Heart right ventricle (tissue), 16 donors: ENCODE measurements at regions not wholly inside any gene's neighbourhood (a gene's known extent, or its start where the extent isn't known, plus 50 kb on each side); places are given as distances from the start of the nearest gene placed in this dataset.

ENCODE experiments used
- ATAC-seq, 8 donors: fragments of 200-7000 bp; cut with Tn5 transposase; one replicate each; pipeline ENCODE4 v1.9.1; 2020; ENCODE audit warnings: mild to moderate bottlenecking in 8 of 8, moderate library complexity in 8 of 8, moderate number of reproducible peaks in 1 of 8
- DNase-seq, 2 donors: peaks; one replicate each; pipeline ENCODE4 v3.0.0-alpha.2; 2020
- H3K27ac ChIP-seq, 10 donors: fragments of 200-600 bp; sonication (generic) in 2 of 10; one replicate each; pipeline versions ENCODE4 v1.5.0 to v1.8.0; 2020 to 2022; ENCODE audit warnings: mild to moderate bottlenecking in 3 of 10
- H3K27me3 ChIP-seq, 7 donors: fragments of 200-600 bp; one replicate each; pipeline ENCODE4 v1.8.0; 2021 to 2022; ENCODE audit warnings: mild to moderate bottlenecking in 2 of 7
- H3K36me3 ChIP-seq, 9 donors: fragments of 200-600 bp; sonication (generic) in 1 of 9; one replicate each; pipeline versions ENCODE4 v1.5.0 to v1.8.0; 2020 to 2022; ENCODE audit warnings: mild to moderate bottlenecking in 2 of 9
- H3K4me1 ChIP-seq, 9 donors: fragments of 200-600 bp; sonication (generic) in 1 of 9; one replicate each; pipeline versions ENCODE4 v1.5.0 to v1.8.0; 2020 to 2022; ENCODE audit warnings: mild to moderate bottlenecking in 4 of 9
- H3K4me3 ChIP-seq, 10 donors: fragments of 200-600 bp; sonication (generic) in 2 of 10; one replicate each; pipeline versions ENCODE4 v1.5.0 to v1.8.0; 2020 to 2022; ENCODE audit warnings: mild to moderate bottlenecking in 7 of 10, moderate library complexity in 2 of 10
- H3K9me3 ChIP-seq, 11 donors: fragments of 200-600 bp in 10 of 11; sonication (generic) in 2 of 11; one replicate each; pipeline versions ENCODE4 v1.5.0 to v1.8.0; 2013 to 2022; ENCODE audit warnings: mild to moderate bottlenecking in 2 of 11, control low read depth in 1 of 11, moderate library complexity in 1 of 11
- CTCF ChIP-seq, 9 donors: fragments of 200-600 bp; sonication (generic) in 2 of 9; IDR thresholded peaks; one replicate each; pipeline versions ENCODE4 v1.5.0 to v1.8.0; 2021 to 2022; ENCODE audit warnings: antibody characterized with exemption in 9 of 9, mild to moderate bottlenecking in 5 of 9, moderate library complexity in 1 of 9
- WGBS, 2 donors: extraction: QIAGEN DNeasy Blood & Tissue Kit; methylation state at CpG; one replicate each; pipeline ENCODE4 v1.1.7; 2013; ENCODE audit warnings: inconsistent platforms in 1 of 2; 5-methylcytosine and 5-hydroxymethylcytosine counted together
- intact Hi-C, 10 donors: fragments of 100-400 bp; cut with DNase I; formaldehyde crosslinking; loops; one replicate each; pipeline versions ENCODE4 v1.11.1 to v1.14.2; 2022
- donor health status: Arrhythmogenic right ventricular cardiomyopathy.
- donor health status: ischemic (EF 13 %, LVEDD 7.1; RV severe dilation, severe dysfunction).
- donor health status: healthy with polysubstance abuse.
- donor health status: DM: no; HTN: yes; CAD: no.
- donor health status: DM: no; HTN: no; CAD: no.
- donor health status: ischemic (EF 25% LVEDD 6.9; RV normal size, moderate dysfunction).
- donor health status: ischemic (EF 25% LVEDD 5.7; RV mildly dilated, moderate dysfunction).
- donor health status: healthy.
- donor health status: DM: yes; HTN: yes; CAD: no.
- donor health status: Ischemic cardiomyopathy.
- donor health status: ischemic (EF 35%, LVEDD 5.7; RV mildly dilated, moderate dysfunction).
- donor health status: nonischemic (EF 11% LVEDD 7.7; RV severe dilation, severe dysfunction).
- donor health status: DM: yes; HTN: yes; CAD: no.
- donor health status: PGD.
- donor health status: ischemic (EF 29% LVEDD 5.4; RV normal size, mild dysfunction).
- donor health status: nonischemic (EF 23%, LVEDD 6.1; RV moderate dilation, normal function).

GRCh38 chr7:138382862-138383565, 77.0 kb upstream of the TRIM24 start:
- Histone ChIP-seq H3K27me3 (no peaks in the 10 kb centered on the region), H3K36me3 (no peaks in the 10 kb centered on the region), H3K9me3 (peaks cover 0 to 5% (median 0%) of the 10 kb centered on the region in 11 donors), H3K27ac (no peak overlapping the region), H3K4me1 (no peaks in the 10 kb centered on the region), H3K4me3 (no peak overlapping the region)
- intact Hi-C loops: no loop called here
- no peak for DNase-seq
- TF ChIP-seq CTCF (IDR thresholded peaks at IDR 0.05): no peak
- WGBS, 2 donors: 93% methylated on average over 2 of the region's 2 CpGs
- ATAC-seq: no peak

GRCh38 chr7:138386821-138387220, 73.2 kb upstream of the TRIM24 start:
- no peaks in the 10 kb centered on the region for H3K36me3 ChIP-seq
- WGBS, 2 donors: 77 to 87% methylated on average over 4 of the region's 4 CpGs

GRCh38 chr7:138387755-138388475, 72.1 kb upstream of the TRIM24 start:
- ATAC-seq: no peak
- WGBS, 2 donors: 97 to 98% methylated on average over 6 of the region's 6 CpGs
- no peaks in the 10 kb centered on the region for H3K9me3 ChIP-seq
- DNase-seq: no peak
- TF ChIP-seq CTCF (IDR thresholded peaks at IDR 0.05): no peak
- no peaks in the 10 kb centered on the region for H3K27me3 ChIP-seq
- H3K4me1 ChIP-seq: no peaks in the 10 kb centered on the region
- intact Hi-C loops: no loop called here
- H3K4me3 ChIP-seq: no peak overlapping the region
- no peaks in the 10 kb centered on the region for H3K36me3 ChIP-seq
- no peak overlapping the region for H3K27ac ChIP-seq

More at GRCh38 chr7:138386821-138387220, 73.2 kb upstream of the TRIM24 start:
- no peak overlapping the region for H3K4me3 ChIP-seq
- no peaks in the 10 kb centered on the region for H3K4me1 ChIP-seq
- TF ChIP-seq CTCF (IDR thresholded peaks at IDR 0.05): no peak
- no peak for DNase-seq
- no peak overlapping the region for H3K27ac ChIP-seq
- no peak for ATAC-seq
- intact Hi-C loops: no loop called here
- no peaks in the 10 kb centered on the region for H3K27me3 ChIP-seq
- H3K9me3 ChIP-seq: no peaks in the 10 kb centered on the region

DNA sequence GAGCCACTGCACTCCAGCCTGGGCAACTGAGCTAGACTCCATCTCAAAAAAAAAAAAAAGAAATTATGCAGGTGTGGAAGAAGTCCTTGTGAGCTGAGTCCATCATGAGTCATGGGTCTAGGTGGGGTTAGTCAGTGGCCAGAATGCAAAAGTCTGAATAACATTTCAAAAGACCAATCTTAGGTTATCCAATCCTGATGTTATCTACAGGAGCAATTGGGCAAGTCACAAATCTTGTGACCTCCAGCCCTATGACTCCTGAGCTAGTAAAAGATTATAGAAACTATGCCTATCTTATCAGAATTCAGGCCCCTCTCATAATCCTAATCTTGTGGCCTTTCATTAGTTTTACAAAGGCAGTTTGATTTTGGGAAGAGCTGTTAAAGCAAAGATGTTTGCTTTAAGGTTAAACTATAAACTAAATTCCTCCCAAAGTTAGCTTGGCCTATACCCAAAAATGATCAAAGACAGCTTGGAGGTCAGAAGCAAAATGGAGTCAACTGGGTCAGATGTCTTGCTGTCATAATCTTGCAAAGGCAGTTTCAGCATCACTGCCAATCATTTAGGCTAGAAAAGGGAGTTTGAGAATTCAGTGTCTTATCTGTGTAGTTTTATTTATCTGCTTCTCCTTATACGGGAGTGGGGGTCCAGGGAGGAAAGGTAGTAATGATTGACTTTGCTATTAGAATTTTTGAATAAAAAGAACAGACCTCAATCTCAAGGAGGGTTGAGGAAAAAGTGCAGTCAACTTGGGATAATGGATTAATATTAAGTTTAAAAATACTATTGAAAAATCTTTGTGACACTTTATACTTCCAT, 71.2 kb upstream of the TRIM24 start:
- intact Hi-C loops: no loop called here
- WGBS, 2 donors: 54 to 59% methylated on average over 1 of the region's 1 CpG
- Histone ChIP-seq H3K9me3 (no peaks in the 10 kb centered on the region), H3K27ac (no peak overlapping the region), H3K36me3 (no peaks in the 10 kb centered on the region), H3K27me3 (no peaks in the 10 kb centered on the region), H3K4me3 (no peak overlapping the region), H3K4me1 (no peaks in the 10 kb centered on the region)
- no peak for TF ChIP-seq CTCF (IDR thresholded peaks at IDR 0.05)
- DNase-seq (no peak), ATAC-seq (no peak)
